Body of pancreas (tissue), 4 donors: ENCODE measurements at regions not wholly inside any gene's neighbourhood (a gene's known extent, or its start where the extent isn't known, plus 50 kb on each side); places are given as distances from the start of the nearest gene placed in this dataset.

ENCODE experiments used
- ATAC-seq: fragments of 150-250 bp; one replicate; pipeline ENCODE4 v1.9.1; 2016
- DNase-seq, 4 donors: peaks; one replicate each; pipeline ENCODE4 v3.0.0-alpha.2; 2019
- H3K27ac ChIP-seq, 4 donors: fragments of 200-600 bp; sonication (generic); 1 replicate in 3 of 4; 2 replicates in 1 of 4; pipeline versions ENCODE4 v1.5.1 to v1.6.1; 2016 to 2019; ENCODE audit warnings: mild to moderate bottlenecking in 1 of 4, mixed read lengths in 1 of 4, moderate library complexity in 1 of 4
- H3K27me3 ChIP-seq, 2 donors: fragments of 200-600 bp; sonication (generic); one replicate each; pipeline ENCODE4 v1.6.0; 2016; ENCODE audit warnings: mild to moderate bottlenecking in 1 of 2
- H3K36me3 ChIP-seq, 2 donors: fragments of 200-600 bp; sonication (generic); replicated peaks in 1 of 2; 2 replicates each; pipeline ENCODE4 v1.5.1; 2016; ENCODE audit warnings: low read depth in 2 of 2; ENCODE audit not compliant: insufficient read depth in 1 of 2
- H3K4me1 ChIP-seq: fragments of 200-600 bp; sonication (generic); one replicate; pipeline ENCODE4 v1.6.0; 2016
- H3K4me3 ChIP-seq, 2 donors: fragments of 200-600 bp; sonication (generic); 1 replicate in 1 of 2; 2 replicates in 1 of 2; pipeline ENCODE4 v1.5.1; 2016 to 2019
- H3K9me3 ChIP-seq, 3 donors: fragments of 200-600 bp; sonication (generic); 1 replicate in 2 of 3; 2 replicates in 1 of 3; pipeline ENCODE4 v1.5.1; 2016
- CTCF ChIP-seq, 7 experiments: fragments of 450-650 bp in 4 of 7; fragments of 200-600 bp in 3 of 7; sonication (generic) in 3 of 7; IDR thresholded peaks; one replicate each; pipeline ENCODE4 v1.5.1; 2016 to 2019; ENCODE audit warnings: antibody characterized with exemption in 7 of 7
- POLR2A ChIP-seq, 3 donors: fragments of 450-650 bp; IDR thresholded peaks; one replicate each; pipeline ENCODE4 v1.6.1; 2016; ENCODE audit warnings: antibody characterized with exemption in 3 of 3, mild to moderate bottlenecking in 2 of 3
- WGBS, 2 donors: methylation state at CpG; one replicate each; pipeline ENCODE4 v1.1.5; 2017; 5-methylcytosine and 5-hydroxymethylcytosine counted together
- intact Hi-C: fragments of 100-400 bp; cut with DNase I; formaldehyde crosslinking; loops from one replicate; pipeline ENCODE4 v1.15.1; 2023

GRCh38 chr4:117796677-117797076, 237.6 kb upstream of the NDST3 start:
- no peak overlapping the region for H3K4me3 ChIP-seq
- intact Hi-C loops = no loop called here
- 32% methylated on average over 1 of the region's 1 CpG for WGBS, 2 donors
- no peaks in the 10 kb centered on the region for H3K27me3 ChIP-seq
- H3K9me3 ChIP-seq = no peaks in the 10 kb centered on the region
- ATAC-seq (no peak), DNase-seq (no peak)
- TF ChIP-seq POLR2A (IDR thresholded peaks at IDR 0.05) = no peak
- TF ChIP-seq CTCF (IDR thresholded peaks at IDR 0.05) = no peak
- H3K27ac ChIP-seq = no peak overlapping the region
- no peaks in the 10 kb centered on the region for H3K36me3 ChIP-seq
- H3K4me1 ChIP-seq = no peaks in the 10 kb centered on the region

- no peaks in the 10 kb centered on the region for H3K4me1 ChIP-seq
- WGBS, 2 donors = 47 to 59% methylated on average over 6 of the region's 6 CpGs
- H3K27me3 ChIP-seq = no peaks in the 10 kb centered on the region
- no peak overlapping the region for H3K27ac ChIP-seq
- no peaks in the 10 kb centered on the region for H3K9me3 ChIP-seq
- ATAC-seq (no peak), DNase-seq (no peak)
- TF ChIP-seq CTCF (IDR thresholded peaks at IDR 0.05) = no peak
- no peak for TF ChIP-seq POLR2A (IDR thresholded peaks at IDR 0.05)
- H3K4me3 ChIP-seq = no peak overlapping the region
- no peaks in the 10 kb centered on the region for H3K36me3 ChIP-seq
- intact Hi-C loops = no loop called here
Measured at GRCh38 chr4:117800636-117801035, 233.7 kb upstream of the NDST3 start.

- Histone ChIP-seq H3K27me3 (no peaks in the 10 kb centered on the region), H3K4me3 (no peak overlapping the region), H3K4me1 (no peaks in the 10 kb centered on the region), H3K36me3 (no peaks in the 10 kb centered on the region), H3K9me3 (no peaks in the 10 kb centered on the region), H3K27ac (no peak overlapping the region)
- ATAC-seq (no peak), DNase-seq (no peak)
- intact Hi-C loops = no loop called here
- WGBS, 2 donors = 36 to 48% methylated on average over 2 of the region's 2 CpGs
- TF ChIP-seq CTCF (IDR thresholded peaks at IDR 0.05) (no peak), POLR2A (IDR thresholded peaks at IDR 0.05) (no peak)
Measured at GRCh38 chr4:117801756-117802155, 232.5 kb upstream of the NDST3 start.

- 43 to 51% methylated on average over 1 of the region's 1 CpG for WGBS, 2 donors
- DNase-seq (no peak), ATAC-seq (no peak)
- Histone ChIP-seq H3K4me3 (no peak overlapping the region), H3K27me3 (no peaks in the 10 kb centered on the region), H3K27ac (no peak overlapping the region), H3K9me3 (no peaks in the 10 kb centered on the region), H3K4me1 (no peaks in the 10 kb centered on the region), H3K36me3 (no peaks in the 10 kb centered on the region)
- TF ChIP-seq POLR2A (IDR thresholded peaks at IDR 0.05) (no peak), CTCF (IDR thresholded peaks at IDR 0.05) (no peak)
- intact Hi-C loops = no loop called here
Measured at GRCh38 chr4:117811731-117812130, 222.6 kb upstream of the NDST3 start.

- no peak for TF ChIP-seq POLR2A (IDR thresholded peaks at IDR 0.05)
- TF ChIP-seq CTCF (IDR thresholded peaks at IDR 0.05) = no peak
- DNase-seq (no peak), ATAC-seq (no peak)
- no peak overlapping the region for H3K4me3 ChIP-seq
- 59 to 69% methylated on average over 5 of the region's 5 CpGs for WGBS, 2 donors
- no peak overlapping the region for H3K27ac ChIP-seq
- H3K36me3 ChIP-seq = no peaks in the 10 kb centered on the region
- no peaks in the 10 kb centered on the region for H3K27me3 ChIP-seq
- no peaks in the 10 kb centered on the region for H3K9me3 ChIP-seq
- intact Hi-C loops = no loop called here
- H3K4me1 ChIP-seq = no peaks in the 10 kb centered on the region
Measured at GRCh38 chr4:117814277-117815246, 219.7 kb upstream of the NDST3 start.
